ENCODE measurements at regions not wholly inside any gene's neighbourhood (a gene's known extent, or its start where the extent isn't known, plus 50 kb on each side); places are given as distances from the start of the nearest gene placed in this dataset.

DNA sequence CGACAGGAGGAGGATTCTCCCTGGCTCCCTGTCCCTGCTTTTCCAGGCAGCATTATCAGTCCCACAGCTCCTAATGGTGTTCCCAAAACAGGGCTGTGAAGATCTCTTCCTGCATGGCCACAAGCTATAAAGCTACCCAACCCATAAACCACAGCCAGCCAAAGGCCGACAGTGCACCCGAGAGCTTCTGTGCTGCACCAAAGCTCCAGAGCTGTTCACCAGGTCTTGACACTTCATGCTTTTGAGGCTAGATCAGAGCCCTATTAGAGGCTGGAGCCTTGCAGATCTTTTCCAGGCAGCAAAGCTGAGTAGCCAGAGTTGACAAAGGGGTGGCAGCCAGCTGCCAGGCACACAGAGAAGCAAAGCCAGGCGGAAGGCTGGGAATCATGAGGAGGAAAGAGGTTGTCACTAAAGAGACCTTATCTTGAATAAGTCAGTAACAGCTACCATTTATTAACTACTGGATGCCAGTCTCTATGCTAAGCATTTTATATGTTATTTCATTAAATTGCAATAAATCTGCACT, 180.4 kb downstream of the KATNAL1 start:
- no peak for DNase-seq

GRCh38 chr13:30125422-30126073, 181.8 kb downstream of the KATNAL1 start:
- no peak for DNase-seq

- no peak for DNase-seq
Measured at GRCh38 chr13:30124131-30124768, 183.1 kb downstream of the KATNAL1 start.

DNA sequence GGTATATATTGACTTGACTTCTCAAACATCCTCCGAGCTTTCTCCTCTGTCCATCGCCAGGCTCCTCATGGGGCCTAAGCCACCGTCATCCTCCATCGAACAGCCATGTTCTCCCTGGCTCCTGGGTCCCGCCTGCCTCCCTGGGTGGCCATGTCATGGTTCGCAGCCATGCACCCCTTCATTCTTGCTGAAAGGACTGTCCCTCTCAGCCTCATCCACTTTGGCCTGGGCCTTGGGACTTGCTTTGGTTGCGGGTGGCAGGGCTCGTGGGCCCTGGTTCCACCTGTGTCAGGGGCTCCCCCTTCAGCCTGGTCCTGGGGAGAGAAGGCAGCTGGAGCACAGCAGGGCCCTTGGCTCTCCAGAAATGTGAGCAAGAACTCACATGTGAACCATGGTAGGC, 183.8 kb downstream of the KATNAL1 start:
- DNase-seq: no peak

GRCh38 chr13:30121666-30122065, 185.7 kb downstream of the KATNAL1 start:
- no peak for DNase-seq

- no peak for DNase-seq
Measured at GRCh38 chr13:30121244-30121643, 186.1 kb downstream of the KATNAL1 start.

GRCh38 chr13:30120133-30120822, 187.1 kb downstream of the KATNAL1 start:
- no peak for DNase-seq

- DNase-seq: peak in 1 of 3 donors; percentile 49
Measured at GRCh38 chr13:30119476-30119875, 187.9 kb downstream of the KATNAL1 start.

DNA sequence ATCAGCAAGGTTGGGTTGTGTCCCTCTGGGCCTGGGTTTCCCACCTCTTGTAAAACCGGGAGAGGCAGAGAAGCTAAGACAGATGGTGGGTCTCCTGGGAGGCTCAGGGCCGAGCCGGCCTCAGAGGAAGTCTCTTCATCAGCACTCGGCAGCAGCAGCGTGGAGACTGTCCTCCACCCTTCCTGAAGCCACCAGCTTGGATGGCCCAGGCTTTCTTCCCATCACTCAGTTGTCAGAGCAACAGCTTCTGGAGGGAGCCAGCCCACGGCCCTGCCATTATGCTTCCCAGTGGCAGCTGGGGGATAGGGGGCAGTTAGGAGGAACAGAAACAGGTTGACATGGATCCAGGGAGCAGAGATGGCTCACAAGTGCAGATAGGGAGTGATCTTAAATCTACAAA, 191.0 kb downstream of the KATNAL1 start:
- DNase-seq: no peak

GRCh38 chr13:30115257-30115600, 192.1 kb downstream of the KATNAL1 start:
- no peak for DNase-seq

GRCh38 chr13:30114571-30115256, 192.6 kb downstream of the KATNAL1 start:
- peak; percentile 70 to 92 (median 90) for DNase-seq

GRCh38 chr13:30113983-30114570, 193.3 kb downstream of the KATNAL1 start:
- DNase-seq: peak in 1 of 3 donors; percentile 20

DNA sequence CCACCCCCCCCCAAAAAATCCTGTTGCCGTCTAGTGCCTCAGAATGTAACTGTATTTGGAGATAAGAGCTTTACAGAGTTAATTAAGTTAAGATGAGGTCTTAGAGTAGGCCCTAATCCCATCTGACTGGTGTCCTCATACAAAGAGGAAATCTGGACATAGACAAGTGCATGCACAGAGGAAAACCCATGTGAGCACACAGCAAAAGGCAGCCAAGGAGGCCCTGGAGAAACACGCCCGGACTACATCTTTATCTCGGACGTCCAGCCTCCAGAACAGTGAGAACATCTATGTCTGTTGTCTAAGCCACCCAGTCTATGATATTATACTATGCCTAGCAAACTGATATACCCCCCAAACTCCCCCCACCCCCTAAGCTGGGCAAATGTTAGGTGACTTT, 193.8 kb downstream of the KATNAL1 start:
- DNase-seq: peak in 1 of 3 donors; percentile 18

DNA sequence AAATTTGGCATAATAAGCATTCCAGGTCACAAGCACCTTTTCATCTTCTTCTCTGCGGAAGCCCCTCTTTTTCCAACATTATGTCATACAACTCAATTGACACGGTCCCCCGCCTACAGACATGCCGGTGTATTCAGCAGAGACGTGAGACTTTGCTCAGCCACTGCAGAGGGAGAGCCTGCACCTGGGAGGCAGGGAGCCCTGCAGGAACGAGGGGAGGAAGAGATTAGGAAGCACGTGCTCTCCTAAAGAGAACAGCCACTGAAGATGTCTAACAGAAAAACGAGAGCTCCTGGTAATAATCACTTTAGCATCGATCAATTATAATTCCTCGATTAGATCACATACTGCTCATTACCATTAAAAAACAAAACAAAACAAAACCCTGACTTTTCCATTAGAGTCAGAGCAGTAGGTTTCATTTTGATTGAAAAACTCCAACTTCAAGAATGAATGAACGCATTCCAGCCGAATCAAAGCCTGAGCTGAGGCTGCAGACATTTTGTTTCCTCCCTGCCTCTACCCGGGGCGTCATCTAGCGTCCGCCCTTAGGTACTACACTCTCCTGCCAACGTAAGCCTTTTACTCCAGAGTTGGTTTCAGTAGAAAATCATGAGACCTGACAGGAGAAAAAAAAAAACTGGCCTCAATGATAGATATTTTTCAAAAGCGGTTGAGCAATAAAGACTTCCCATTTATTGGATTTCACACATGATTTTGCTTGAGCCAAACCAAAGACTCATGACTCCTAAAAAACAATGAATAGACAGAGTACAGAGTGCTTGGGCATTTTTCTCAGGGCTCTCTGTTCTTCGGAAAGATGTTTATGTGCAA, 194.5 kb downstream of the KATNAL1 start:
- DNase-seq: peak; percentile 76 to 91 (median 86)

DNA sequence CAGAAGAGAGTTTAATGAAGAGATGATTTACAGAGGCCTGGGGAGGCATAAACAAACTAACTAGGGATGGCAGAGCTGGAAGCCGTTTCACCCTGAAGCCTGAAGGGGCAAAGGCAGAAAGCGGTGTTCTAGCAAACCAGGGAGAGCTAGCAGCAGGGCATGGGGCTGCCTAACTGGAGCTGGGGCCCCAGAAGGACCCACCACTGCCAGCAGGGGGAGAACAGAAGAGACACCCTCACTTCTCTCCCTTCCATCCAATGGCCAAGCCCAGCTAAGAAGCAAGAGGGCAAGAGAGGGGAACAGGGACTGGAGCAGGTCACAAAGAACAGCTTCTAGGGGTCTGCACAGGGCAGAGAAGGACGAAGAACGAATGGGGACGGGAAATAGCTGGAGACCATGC, 195.5 kb downstream of the KATNAL1 start:
- DNase-seq: no peak

DNA sequence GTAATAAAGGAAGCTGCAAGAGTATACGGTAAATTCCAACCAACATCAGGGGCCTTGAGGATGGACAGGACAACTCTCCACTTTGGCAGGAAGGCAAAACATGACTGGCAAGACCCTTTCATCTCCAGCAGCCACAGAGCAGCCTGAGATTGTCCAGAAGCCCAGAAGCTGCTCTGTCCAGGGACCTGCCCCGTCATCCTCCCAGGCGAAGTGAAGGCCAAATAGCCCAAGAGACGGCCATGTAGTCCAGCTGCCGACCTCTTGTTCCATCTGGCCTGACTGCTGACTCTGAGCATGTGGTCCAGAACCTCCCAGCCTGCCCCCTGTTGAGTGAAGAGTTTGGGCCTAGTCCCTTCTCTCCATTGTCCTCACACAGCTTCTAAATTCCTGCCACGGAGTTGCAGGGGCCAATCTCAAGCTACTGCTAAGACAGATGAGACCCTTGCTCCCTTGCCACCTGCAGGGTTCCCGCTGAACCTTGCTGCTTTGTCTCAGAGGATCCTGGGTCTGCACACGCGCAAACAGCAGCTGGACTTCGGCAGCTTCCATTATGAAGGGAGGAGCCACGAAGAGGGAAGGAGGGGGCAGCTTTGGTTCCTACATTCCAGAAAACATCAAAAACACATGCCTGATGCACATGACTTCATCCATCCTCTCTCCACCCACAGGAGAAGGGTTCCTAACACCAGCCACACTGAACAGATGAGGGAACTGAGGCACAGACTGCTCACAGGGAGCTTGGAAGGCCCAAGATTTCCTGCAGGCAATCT, 196.9 kb downstream of the KATNAL1 start:
- DNase-seq: no peak

DNA sequence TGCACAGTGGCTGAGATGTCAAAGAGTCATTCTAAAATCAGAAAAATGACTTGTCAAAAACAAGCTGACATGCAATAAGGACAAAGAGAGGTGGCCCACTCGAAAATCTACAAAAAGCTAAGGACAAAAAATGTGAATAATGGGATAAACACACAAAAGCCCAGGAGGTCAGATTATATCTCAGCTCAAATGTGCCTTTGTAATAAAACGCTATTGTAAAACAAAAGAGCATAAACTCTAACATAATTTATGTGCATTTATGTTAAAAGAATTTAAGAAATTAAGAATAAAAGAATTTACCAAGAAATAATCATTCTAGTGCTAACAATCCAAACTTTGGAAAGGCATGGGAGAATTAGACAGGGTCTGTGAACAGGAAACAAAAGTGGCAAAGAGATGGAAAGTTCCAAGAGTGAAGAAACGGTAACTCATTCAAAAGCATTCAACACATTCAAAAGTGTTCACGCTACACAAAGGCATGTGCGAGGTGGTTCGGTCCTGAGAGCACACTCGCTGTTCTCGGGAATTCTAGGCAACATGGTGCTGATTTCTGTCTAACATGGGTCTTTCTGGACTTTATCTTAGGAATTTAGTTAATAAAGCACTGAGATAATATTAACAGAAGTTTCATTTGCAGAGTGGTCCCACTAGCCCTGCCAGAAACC, 197.7 kb downstream of the KATNAL1 start:
- DNase-seq: no peak

DNA sequence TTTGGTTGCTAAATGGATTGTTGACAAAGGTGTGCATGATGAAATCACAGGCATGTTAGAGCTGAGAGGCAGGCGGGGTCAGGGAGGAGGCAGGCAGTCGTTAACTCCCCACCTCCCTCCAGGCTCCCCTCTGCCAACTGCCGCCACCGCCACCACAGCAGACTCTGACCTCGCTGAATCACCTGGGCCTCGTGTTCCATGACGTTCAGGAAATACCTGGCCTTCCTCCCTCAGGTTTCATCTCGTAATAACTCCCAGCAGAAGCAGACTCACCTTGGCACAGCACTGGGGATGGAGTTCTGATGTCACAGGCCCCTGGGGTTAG, 198.5 kb downstream of the KATNAL1 start:
- no peak for DNase-seq

GRCh38 chr13:30108216-30108912, 199.0 kb downstream of the KATNAL1 start:
- no peak for DNase-seq

All from muscle of back (tissue), 3 donors.